ENCODE measurements at regions not wholly inside any gene's neighbourhood (a gene's known extent, or its start where the extent isn't known, plus 50 kb on each side); places are given as distances from the start of the nearest gene placed in this dataset.
"Not testable (repeated sequence)": the region's sequence is repeated elsewhere in the genome, so short reads cannot be mapped to it uniquely, and the experiment has no call there.

GRCh38 chr10:62990126-62990525, 143.0 kb upstream of the NRBF2 start:
- DNase-seq (ENCODE audit: low read depth), result peak; percentile 55
- no peak overlapping the region for H3K4me3 ChIP-seq (ENCODE audit: low read length)
- no peak for TF ChIP-seq CTCF (IDR thresholded peaks at IDR 0.05; ENCODE audit: insufficient read depth, low read depth, low read length, missing control alignments)

GRCh38 chr10:62985807-62986600, 147.1 kb upstream of the NRBF2 start:
- DNase-seq (ENCODE audit: low read depth), result no peak
- TF ChIP-seq CTCF (IDR thresholded peaks at IDR 0.05; ENCODE audit: insufficient read depth, low read depth, low read length, missing control alignments), result no peak
- H3K4me3 ChIP-seq (ENCODE audit: low read length), result no peak overlapping the region

- no peak for TF ChIP-seq CTCF (IDR thresholded peaks at IDR 0.05; ENCODE audit: insufficient read depth, low read depth, low read length, missing control alignments)
- H3K4me3 ChIP-seq (ENCODE audit: low read length), result no peak overlapping the region
- no peak for DNase-seq (ENCODE audit: low read depth)
Observed at GRCh38 chr10:62981096-62981495, 152.0 kb upstream of the NRBF2 start.

GRCh38 chr10:62980687-62981086, 152.4 kb upstream of the NRBF2 start:
- TF ChIP-seq CTCF (IDR thresholded peaks at IDR 0.05; ENCODE audit: insufficient read depth, low read depth, low read length, missing control alignments), result no peak
- DNase-seq (ENCODE audit: low read depth), result peak; percentile 74
- no peak overlapping the region for H3K4me3 ChIP-seq (ENCODE audit: low read length)

- no peak for TF ChIP-seq CTCF (IDR thresholded peaks at IDR 0.05; ENCODE audit: insufficient read depth, low read depth, low read length, missing control alignments)
- no peak overlapping the region for H3K4me3 ChIP-seq (ENCODE audit: low read length)
- DNase-seq (ENCODE audit: low read depth), result peak; percentile 69
Observed at GRCh38 chr10:62979921-62980320, 153.2 kb upstream of the NRBF2 start.

- H3K4me3 ChIP-seq (ENCODE audit: low read length), result no peak overlapping the region
- TF ChIP-seq CTCF (IDR thresholded peaks at IDR 0.05; ENCODE audit: insufficient read depth, low read depth, low read length, missing control alignments), result no peak
- DNase-seq (ENCODE audit: low read depth), result peak; percentile 29
Observed at GRCh38 chr10:62978482-62978881, 154.6 kb upstream of the NRBF2 start.

- H3K4me3 ChIP-seq (ENCODE audit: low read length); DNase-seq (ENCODE audit: low read depth): not testable (repeated sequence)
Observed at GRCh38 chr10:62974795-62975194, 158.3 kb upstream of the NRBF2 start.

All from epithelial cell of esophagus (primary cell).